IMR-90 (cell line): ENCODE measurements at regions not wholly inside any gene's neighbourhood (a gene's known extent, or its start where the extent isn't known, plus 50 kb on each side); places are given as distances from the start of the nearest gene placed in this dataset.

Source experiments
- ATAC-seq: fragments of 200-7000 bp; cut with Tn5 transposase; 2 replicates; pipeline ENCODE4 v1.9.1; 2020; ENCODE audit warnings: low read depth, mild to moderate bottlenecking, moderate library complexity
- BruUV-seq: library from RNA; stranded (reverse); fragments of 400-500 nt; replicated peaks from 2 replicates; lab custom pipeline; 2021; lab: Mats Ljungman, UMichigan
- CTCF ChIA-PET: fragments of 300-600 bp; formaldehyde crosslinking; extraction: SDS; loops from one replicate; lab custom pipeline; 2021; ENCODE audit warnings: antibody characterized with exemption; lab: Yijun Ruan, JAX
- POLR2A ChIA-PET: fragments of 300-600 bp; sonication (Branson Sonifier 250); formaldehyde crosslinking; loops from one replicate; lab custom pipeline; 2022; ENCODE audit warnings: antibody characterized with exemption; ENCODE audit not compliant: unreplicated experiment; lab: Charles Lee
- DNase-seq: peaks from one replicate; pipeline ENCODE4 v3.0.0; 2013
- H2AFZ ChIP-seq: replicated peaks from 2 replicates; pipeline ENCODE3; 2013; ENCODE audit warnings: low read length, mild to moderate bottlenecking; ENCODE audit not compliant: poor library complexity
- H2AK5ac ChIP-seq: 2 replicates; pipeline ENCODE4 v1.6.1; 2013; ENCODE audit warnings: low read depth, low read length, inconsistent platforms
- H2AK9ac ChIP-seq: replicated peaks from 2 replicates; pipeline ENCODE3; 2013; ENCODE audit warnings: mild to moderate bottlenecking, low read depth, low read length, moderate library complexity; ENCODE audit not compliant: poor library complexity
- H2BK120ac ChIP-seq: 2 replicates; pipeline ENCODE4 v1.6.1; 2013; ENCODE audit warnings: low read depth, low read length, inconsistent platforms
- H2BK15ac ChIP-seq: 3 replicates; pipeline ENCODE4 v1.6.1; 2013; ENCODE audit warnings: low read depth, low read length, inconsistent platforms
- H2BK20ac ChIP-seq: 2 replicates; pipeline ENCODE4 v1.6.1; 2013; ENCODE audit warnings: low read depth, mild to moderate bottlenecking, inconsistent platforms, low read length, moderate library complexity
- H2BK5ac ChIP-seq: 2 replicates; pipeline ENCODE4 v1.6.1; 2013; ENCODE audit warnings: mild to moderate bottlenecking, low read depth, low read length, inconsistent platforms; ENCODE audit not compliant: poor library complexity, severe bottlenecking
- H3K14ac ChIP-seq: replicated peaks from 2 replicates; pipeline ENCODE4 v1.6.1; 2013; ENCODE audit warnings: low read depth, low read length, inconsistent platforms
- H3K18ac ChIP-seq: 2 replicates; pipeline ENCODE4 v1.6.1; 2013; ENCODE audit warnings: low read depth, low read length, control low read depth
- H3K23ac ChIP-seq: 2 replicates; pipeline ENCODE4 v1.6.1; 2013; ENCODE audit warnings: low read depth, low read length, inconsistent platforms
- H3K27ac ChIP-seq: 2 replicates; pipeline ENCODE4 v1.5.1; 2013; ENCODE audit warnings: mild to moderate bottlenecking, control low read depth, low read length; ENCODE audit not compliant: insufficient read depth
- H3K27me3 ChIP-seq: 2 replicates; pipeline ENCODE4 v1.6.1; 2013; ENCODE audit warnings: low read length; ENCODE audit not compliant: control insufficient read depth, insufficient read depth
- H3K36me3 ChIP-seq: 2 replicates; pipeline ENCODE4 v1.6.1; 2013; ENCODE audit warnings: low read length, mixed read lengths; ENCODE audit not compliant: control insufficient read depth, insufficient read depth
- H3K4ac ChIP-seq: 2 replicates; pipeline ENCODE4 v1.6.1; 2013; ENCODE audit warnings: low read depth, low read length, inconsistent platforms
- H3K4me1 ChIP-seq: 2 replicates; pipeline ENCODE4 v1.6.1; 2013; ENCODE audit warnings: low read length, mixed read lengths; ENCODE audit not compliant: control insufficient read depth, insufficient read depth
- H3K4me2 ChIP-seq: 2 replicates; pipeline ENCODE4 v1.6.1; 2013; ENCODE audit warnings: low read depth, mild to moderate bottlenecking, control low read depth, low read length, moderate library complexity
- H3K4me3 ChIP-seq: 2 replicates; pipeline ENCODE4 v1.5.1; 2013; ENCODE audit warnings: low read depth, mild to moderate bottlenecking, control low read depth, low read length, moderate library complexity; ENCODE audit not compliant: insufficient read depth
- H3K56ac ChIP-seq: 2 replicates; pipeline ENCODE4 v1.6.1; 2013; ENCODE audit warnings: low read length, inconsistent platforms; ENCODE audit not compliant: insufficient read depth; ENCODE audit errors: extremely low read depth
- H3K79me1 ChIP-seq, 2 experiments: 2 replicates each; pipeline ENCODE4 v1.6.1; 2013; ENCODE audit warnings: low read length in 2 of 2, inconsistent platforms in 1 of 2, low read depth in 1 of 2
- H3K9ac ChIP-seq: 2 replicates; pipeline ENCODE4 v1.6.1; 2013; ENCODE audit warnings: low read depth, low read length, control low read depth
- H3K9me1 ChIP-seq: 2 replicates; pipeline ENCODE4 v1.6.1; 2013; ENCODE audit warnings: low read length, inconsistent platforms; ENCODE audit not compliant: insufficient read depth
- H3K9me3 ChIP-seq: 2 replicates; pipeline ENCODE4 v1.6.1; 2013; ENCODE audit warnings: low read length; ENCODE audit not compliant: control insufficient read depth, insufficient read depth
- H4K20me1 ChIP-seq: 2 replicates; pipeline ENCODE4 v1.6.1; 2013; ENCODE audit warnings: low read length, inconsistent platforms; ENCODE audit not compliant: insufficient read depth
- H4K5ac ChIP-seq: 2 replicates; pipeline ENCODE4 v1.6.1; 2013; ENCODE audit warnings: mild to moderate bottlenecking, low read depth, low read length, control low read depth
- H4K8ac ChIP-seq, 2 experiments: 2 replicates each; pipeline ENCODE4 v1.6.1; 2013; ENCODE audit warnings: low read depth in 2 of 2, low read length in 2 of 2, control low read depth in 1 of 2, inconsistent platforms in 1 of 2
- H4K91ac ChIP-seq: 2 replicates; pipeline ENCODE4 v1.6.1; 2013; ENCODE audit warnings: low read depth, low read length, inconsistent platforms; ENCODE audit not compliant: insufficient read depth
- CEBPB ChIP-seq: IDR thresholded peaks from 2 replicates; pipeline ENCODE4 v1.6.1; 2012; ENCODE audit warnings: low read depth, low read length, improper control_type of control experiment
- CTCF ChIP-seq: conservative IDR thresholded peaks from 2 replicates; pipeline ENCODE4 v1.5.1; 2012; ENCODE audit warnings: mild to moderate bottlenecking, low read depth, low read length, improper control_type of control experiment
- ELK1 ChIP-seq: fragments of 150-350 bp; IDR thresholded peaks from 2 replicates; pipeline ENCODE4 v1.6.1; 2016; ENCODE audit warnings: low read depth, mild to moderate bottlenecking, low read length, moderate library complexity, borderline replicate concordance
- FOS ChIP-seq: fragments of 150-350 bp; IDR thresholded peaks from 2 replicates; pipeline ENCODE4 v1.6.1; 2016; ENCODE audit warnings: low read depth, low read length
- MAFK ChIP-seq: IDR thresholded peaks from 2 replicates; pipeline ENCODE4 v1.6.1; 2012; ENCODE audit warnings: low read depth, low read length, improper control_type of control experiment
- MAZ ChIP-seq: IDR thresholded peaks from 2 replicates; pipeline ENCODE4 v1.6.1; 2012; ENCODE audit warnings: low read depth, mild to moderate bottlenecking, low read length, improper control_type of control experiment, moderate library complexity, borderline replicate concordance
- MXI1 ChIP-seq: IDR thresholded peaks from 2 replicates; pipeline ENCODE4 v1.6.1; 2012; ENCODE audit warnings: low read depth, mild to moderate bottlenecking, low read length, moderate library complexity, borderline replicate concordance
- NFE2L2 ChIP-seq: fragments of 150-350 bp; IDR thresholded peaks from 2 replicates; pipeline ENCODE4 v1.6.1; 2016; ENCODE audit warnings: low read depth, mild to moderate bottlenecking, low read length
- RAD21 ChIP-seq: IDR thresholded peaks from 2 replicates; pipeline ENCODE4 v1.6.1; 2012; ENCODE audit warnings: low read length, improper control_type of control experiment
- RFX5 ChIP-seq: IDR thresholded peaks from 2 replicates; pipeline ENCODE4 v1.8.0; 2012; ENCODE audit warnings: low read depth, mild to moderate bottlenecking, low read length, moderate library complexity
- SMC3 ChIP-seq: fragments of 150-350 bp; IDR thresholded peaks from 2 replicates; pipeline ENCODE4 v1.6.1; 2016; ENCODE audit warnings: low read depth, mild to moderate bottlenecking, antibody characterized with exemption, low read length, moderate library complexity
- USF2 ChIP-seq: fragments of 150-350 bp; IDR thresholded peaks from 2 replicates; pipeline ENCODE4 v1.6.1; 2017; ENCODE audit warnings: mild to moderate bottlenecking, antibody characterized with exemption, low read length, low read depth
- WGBS, 2 experiments: methylation state at CpG; one replicate each; pipeline versions ENCODE4 v1.1.5 to v1.1.7; 2013; ENCODE audit warnings: missing lambda C conversion rate in 2 of 2; ENCODE audit not compliant: insufficient read length in 1 of 2; ENCODE audit errors: extremely low coverage in 2 of 2; 5-methylcytosine and 5-hydroxymethylcytosine counted together
- dilution Hi-C: fragments of 300-500 bp; cut with HindIII; formaldehyde crosslinking; loops from one replicate; pipeline ENCODE4 v1.14.3; 2018; ENCODE audit warnings: low sequenced_read_pairs; ENCODE audit not compliant: unreplicated experiment
- in situ Hi-C: fragments of 300-500 bp; cut with MboI; formaldehyde crosslinking; loops from 3 replicates; pipeline ENCODE4 v1.14.3; 2019; ENCODE audit warnings: low sequenced_read_pairs, inconsistent platforms, mixed read lengths
- intact Hi-C: fragments of 100-400 bp; cut with micrococcal nuclease; formaldehyde crosslinking; loops from 2 replicates; pipeline ENCODE4 v1.10.0; 2022

GRCh38 chr3:191952186-191952585 lies 491.2 kb downstream of the PYDC2 start:
- intact Hi-C loops: no loop called here
- no peak overlapping the region for H2AK9ac ChIP-seq
- H2AFZ ChIP-seq: no peak overlapping the region
- no peak overlapping the region for H4K8ac ChIP-seq
- no peak for ATAC-seq
- H2AK5ac ChIP-seq: no peak overlapping the region
- no peak overlapping the region for H3K14ac ChIP-seq
- CTCF ChIA-PET: interaction anchor here (0.7 kb wide), 1 partner anchor 296 kb away, joined by 3 read pairs; no protein-coding TSS in a partner anchor
- 60% methylated on average over 2 of the region's 14 CpGs; no CpG with 5 or more reads in 1 of the 2 experiments for WGBS, 2 experiments
- no peak overlapping the region for H3K4me2 ChIP-seq
- H4K20me1 ChIP-seq: no peaks in the 10 kb centered on the region
- H3K4me3 ChIP-seq: no peak overlapping the region
- no peaks in the 10 kb centered on the region for H3K79me1 ChIP-seq
- no peaks in the 10 kb centered on the region for H3K27me3 ChIP-seq
- no peaks in the 10 kb centered on the region for H3K4me1 ChIP-seq
- H3K56ac ChIP-seq: no peak overlapping the region
- no peaks in the 10 kb centered on the region for H3K9me1 ChIP-seq
- peaks cover 11% of the 10 kb centered on the region for H3K9me3 ChIP-seq
- no peaks in the 10 kb centered on the region for H3K36me3 ChIP-seq
- H2BK5ac ChIP-seq: no peak overlapping the region
- dilution Hi-C loops: no loop called here
- H2BK20ac ChIP-seq: no peak overlapping the region
- H2BK120ac ChIP-seq: no peak overlapping the region
- POLR2A ChIA-PET: no interaction called here
- H3K4ac ChIP-seq: no peak overlapping the region
- no peak overlapping the region for H4K5ac ChIP-seq
- no peak overlapping the region for H3K18ac ChIP-seq
- H3K9ac ChIP-seq: no peak overlapping the region
- no peak overlapping the region for H4K91ac ChIP-seq
- TF ChIP-seq CTCF (no peak), MAZ (no peak), MAFK (no peak), NFE2L2 (no peak), RFX5 (no peak), ELK1 (no peak), RAD21 (no peak), USF2 (no peak), FOS (no peak), CEBPB (no peak), MXI1 (no peak), SMC3 (no peak)
- in situ Hi-C loops: no loop called here
- no TSS peak for BruUV-seq
- H3K23ac ChIP-seq: no peak overlapping the region
- H2BK15ac ChIP-seq: no peak overlapping the region
- no peak for DNase-seq
- H3K27ac ChIP-seq: no peak overlapping the region
